ENCODE measurements at regions not wholly inside any gene's neighbourhood (a gene's known extent, or its start where the extent isn't known, plus 50 kb on each side); places are given as distances from the start of the nearest gene placed in this dataset.

DNA sequence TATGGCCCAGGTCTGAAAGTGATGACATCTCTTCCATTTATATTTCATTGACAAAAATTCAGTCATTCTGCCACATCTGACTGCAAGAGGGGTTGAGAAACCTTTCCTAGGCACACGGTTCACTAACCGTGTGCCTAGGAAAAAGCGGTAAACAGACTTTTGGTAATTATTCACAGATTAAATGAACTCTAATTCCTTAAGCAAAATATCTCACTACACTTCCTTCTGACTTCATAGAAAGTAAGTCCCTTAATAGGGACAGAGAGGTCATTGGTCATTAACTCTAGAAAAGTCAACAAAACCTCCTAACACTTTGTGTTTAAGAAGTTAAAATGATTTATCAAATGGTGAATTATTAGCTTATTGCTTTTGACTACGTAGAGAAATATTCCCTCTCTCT is 205.1 kb downstream of the PDHA2 start:
- TF ChIP-seq FOXM1 (IDR thresholded peaks at IDR 0.05; ENCODE audit: borderline replicate concordance, low read depth), result no peak
- no peak for TF ChIP-seq RAD21 (IDR thresholded peaks at IDR 0.05; ENCODE audit: low read depth)
- TF ChIP-seq, protein P1, sequence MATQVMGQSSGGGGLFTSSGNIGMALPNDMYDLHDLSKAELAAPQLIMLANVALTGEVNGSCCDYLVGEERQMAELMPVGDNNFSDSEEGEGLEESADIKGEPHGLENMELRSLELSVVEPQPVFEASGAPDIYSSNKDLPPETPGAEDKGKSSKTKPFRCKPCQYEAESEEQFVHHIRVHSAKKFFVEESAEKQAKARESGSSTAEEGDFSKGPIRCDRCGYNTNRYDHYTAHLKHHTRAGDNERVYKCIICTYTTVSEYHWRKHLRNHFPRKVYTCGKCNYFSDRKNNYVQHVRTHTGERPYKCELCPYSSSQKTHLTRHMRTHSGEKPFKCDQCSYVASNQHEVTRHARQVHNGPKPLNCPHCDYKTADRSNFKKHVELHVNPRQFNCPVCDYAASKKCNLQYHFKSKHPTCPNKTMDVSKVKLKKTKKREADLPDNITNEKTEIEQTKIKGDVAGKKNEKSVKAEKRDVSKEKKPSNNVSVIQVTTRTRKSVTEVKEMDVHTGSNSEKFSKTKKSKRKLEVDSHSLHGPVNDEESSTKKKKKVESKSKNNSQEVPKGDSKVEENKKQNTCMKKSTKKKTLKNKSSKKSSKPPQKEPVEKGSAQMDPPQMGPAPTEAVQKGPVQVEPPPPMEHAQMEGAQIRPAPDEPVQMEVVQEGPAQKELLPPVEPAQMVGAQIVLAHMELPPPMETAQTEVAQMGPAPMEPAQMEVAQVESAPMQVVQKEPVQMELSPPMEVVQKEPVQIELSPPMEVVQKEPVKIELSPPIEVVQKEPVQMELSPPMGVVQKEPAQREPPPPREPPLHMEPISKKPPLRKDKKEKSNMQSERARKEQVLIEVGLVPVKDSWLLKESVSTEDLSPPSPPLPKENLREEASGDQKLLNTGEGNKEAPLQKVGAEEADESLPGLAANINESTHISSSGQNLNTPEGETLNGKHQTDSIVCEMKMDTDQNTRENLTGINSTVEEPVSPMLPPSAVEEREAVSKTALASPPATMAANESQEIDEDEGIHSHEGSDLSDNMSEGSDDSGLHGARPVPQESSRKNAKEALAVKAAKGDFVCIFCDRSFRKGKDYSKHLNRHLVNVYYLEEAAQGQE (IDR thresholded peaks at IDR 0.05; ENCODE audit: low read depth), result no peak
- TF ChIP-seq ZBTB7A (IDR thresholded peaks at IDR 0.05; ENCODE audit: low read depth), result no peak
- TF ChIP-seq EP300 (IDR thresholded peaks at IDR 0.05; ENCODE audit: borderline replicate concordance), result no peak
- TF ChIP-seq NFIC (IDR thresholded peaks at IDR 0.05), result no peak
- no peak for TF ChIP-seq TAF1 (IDR thresholded peaks at IDR 0.05; ENCODE audit: low read depth)
- TF ChIP-seq YY1 (IDR thresholded peaks at IDR 0.05; ENCODE audit: low read depth), result no peak
- no peak for TF ChIP-seq CREB1 (IDR thresholded peaks at IDR 0.05; ENCODE audit: low read depth)
- TF ChIP-seq CEBPB (IDR thresholded peaks at IDR 0.05), result no peak
- no peak for TF ChIP-seq USF1 (IDR thresholded peaks at IDR 0.05)
- no peak for TF ChIP-seq TCF12 (IDR thresholded peaks at IDR 0.05; ENCODE audit: low read depth)
- no peak for TF ChIP-seq MAX (IDR thresholded peaks at IDR 0.05)

Measured in Ishikawa (cell line).